Activated naive CD4-positive, alpha-beta T cell treated with anti-CD3 and anti-CD28 coated beads, Interleukin-2, amount 10 ng/mL, durations not matched to agents 7 days and 5 days (primary cell): ENCODE measurements at regions not wholly inside any gene's neighbourhood (a gene's known extent, or its start where the extent isn't known, plus 50 kb on each side); places are given as distances from the start of the nearest gene placed in this dataset.

Source experiments
- CTCF ChIA-PET: fragments of 350-600 bp; sonication (Branson Sonifier 250); formaldehyde crosslinking; loops from one replicate; lab custom pipeline; 2021; ENCODE audit warnings: antibody characterized with exemption; lab: Charles Lee
- DNase-seq: peaks from one replicate; pipeline ENCODE4 v3.0.0-alpha.2; 2020
- H3K27ac Mint-ChIP-seq: one replicate; pipeline ENCODE4 v1.8.0; 2021; ENCODE audit warnings: mild to moderate bottlenecking, moderate library complexity, mixed read lengths
- H3K27me3 Mint-ChIP-seq: one replicate; pipeline ENCODE4 v1.8.0; 2021; ENCODE audit warnings: mild to moderate bottlenecking, mixed read lengths
- H3K36me3 Mint-ChIP-seq: one replicate; pipeline ENCODE4 v1.8.0; 2021; ENCODE audit warnings: mixed read lengths
- H3K4me1 Mint-ChIP-seq: one replicate; pipeline ENCODE4 v1.8.0; 2021; ENCODE audit warnings: mixed read lengths
- H3K4me3 Mint-ChIP-seq: one replicate; pipeline ENCODE4 v1.8.0; 2021; ENCODE audit warnings: mild to moderate bottlenecking, moderate library complexity, mixed read lengths
- H3K9me3 Mint-ChIP-seq: one replicate; pipeline ENCODE4 v1.8.0; 2021; ENCODE audit warnings: mixed read lengths

DNA sequence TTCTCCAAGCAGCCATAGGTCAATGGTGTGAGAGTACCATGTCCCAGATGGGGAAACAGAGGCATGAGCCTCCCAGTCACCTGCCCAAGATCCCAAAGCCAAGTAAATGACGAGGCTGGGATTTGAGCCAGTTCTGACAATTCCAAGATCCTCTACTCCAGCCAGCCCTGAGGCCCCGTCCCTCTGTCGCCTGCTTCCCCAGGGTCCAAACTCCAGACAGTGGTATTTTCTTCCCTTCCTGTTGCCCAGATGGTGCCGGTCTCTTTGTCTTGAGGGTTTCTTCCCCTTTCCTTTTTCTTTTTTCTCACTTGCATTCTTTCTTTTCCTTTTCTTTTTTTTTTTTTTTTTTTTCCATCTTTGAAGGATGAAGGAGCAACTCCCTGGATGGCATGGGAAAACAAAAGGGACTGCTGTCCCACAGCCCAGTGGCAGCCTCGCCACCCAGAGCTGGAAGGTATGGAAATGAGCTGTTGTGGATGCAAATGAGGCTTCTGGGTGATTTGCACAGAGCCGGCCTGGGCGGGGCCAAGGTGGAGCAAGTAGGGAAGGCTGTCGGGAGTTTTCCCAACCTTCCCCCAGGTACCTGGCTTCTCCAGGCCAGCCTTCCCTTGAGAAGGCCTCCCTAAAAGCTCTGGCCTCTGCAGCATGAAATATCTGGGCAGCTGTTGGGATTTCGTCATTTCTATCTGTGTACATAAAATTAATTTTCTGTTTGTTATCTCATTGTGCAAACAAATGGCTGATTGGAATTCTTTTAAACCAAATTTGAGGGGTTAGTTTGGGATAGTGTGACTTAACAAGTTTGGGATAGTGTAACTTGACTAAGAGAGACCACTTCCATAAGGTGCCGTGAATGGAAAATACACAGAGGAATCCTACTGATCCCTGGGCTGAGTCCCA is 146.8 kb downstream of the MN1 start:
- no peaks in the 10 kb centered on the region for H3K27me3 Mint-ChIP-seq
- CTCF ChIA-PET: no interaction called here
- H3K27ac Mint-ChIP-seq: no peak overlapping the region
- no peak overlapping the region for H3K4me3 Mint-ChIP-seq
- H3K36me3 Mint-ChIP-seq: no peaks in the 10 kb centered on the region
- no peaks in the 10 kb centered on the region for H3K4me1 Mint-ChIP-seq
- DNase-seq: no peak
- peaks cover 9% of the 10 kb centered on the region for H3K9me3 Mint-ChIP-seq

DNA sequence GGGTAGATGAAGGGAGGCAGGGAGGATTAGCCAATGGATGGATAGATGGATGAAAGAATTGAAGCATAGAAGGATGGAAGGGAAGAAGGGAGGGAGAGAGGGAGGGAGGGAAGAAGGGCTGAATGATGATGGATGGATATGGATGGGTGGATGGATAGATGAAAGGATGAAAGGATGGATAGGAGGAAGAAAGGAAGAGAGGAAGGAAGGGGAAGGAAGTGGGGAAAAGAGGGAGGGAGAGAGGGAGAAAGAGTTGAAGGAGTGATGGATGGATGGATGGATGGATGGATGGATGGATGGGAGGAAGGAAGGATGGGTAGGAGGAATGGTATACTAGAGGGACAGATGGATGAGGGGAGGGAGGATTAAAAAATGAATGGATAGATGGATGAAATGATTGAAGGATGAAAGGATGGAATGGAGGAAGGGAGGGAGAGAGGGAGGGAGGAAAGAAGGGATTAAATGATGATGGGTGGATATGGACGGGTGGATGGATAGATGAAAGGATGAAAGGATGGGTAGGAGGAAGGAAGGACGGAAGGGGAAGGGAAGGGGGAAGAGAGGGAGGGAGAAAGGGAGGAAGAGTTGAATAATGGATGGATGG is 145.9 kb downstream of the MN1 start:
- Mint-ChIP-seq H3K27ac (no peak overlapping the region), H3K4me3 (no peak overlapping the region), H3K9me3 (peaks cover 11% of the 10 kb centered on the region), H3K27me3 (no peaks in the 10 kb centered on the region), H3K36me3 (no peaks in the 10 kb centered on the region), H3K4me1 (no peaks in the 10 kb centered on the region)
- no peak for DNase-seq
- CTCF ChIA-PET: no interaction called here

DNA sequence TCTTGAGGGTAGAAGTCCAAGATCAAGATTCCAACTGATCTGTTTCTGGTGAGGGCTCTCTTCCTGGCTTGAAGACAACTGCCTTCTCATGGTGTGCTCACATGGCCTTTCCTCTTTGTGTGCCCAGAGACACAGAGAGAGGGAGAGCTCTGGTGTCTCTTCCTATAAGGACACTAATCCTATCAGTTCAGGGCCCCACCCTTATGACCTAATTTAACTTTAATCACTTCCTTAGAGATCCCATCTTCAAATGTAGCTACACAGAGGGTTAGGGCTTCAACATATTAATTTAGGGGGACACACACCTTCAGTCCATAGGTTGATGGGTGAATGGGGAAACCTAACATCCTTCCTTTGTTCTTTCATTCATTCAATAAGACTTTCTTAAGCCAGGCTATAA is 144.6 kb downstream of the MN1 start:
- Mint-ChIP-seq H3K36me3 (no peaks in the 10 kb centered on the region), H3K9me3 (peaks cover 11% of the 10 kb centered on the region), H3K4me3 (no peak overlapping the region), H3K27me3 (no peaks in the 10 kb centered on the region), H3K4me1 (no peaks in the 10 kb centered on the region), H3K27ac (no peak overlapping the region)
- CTCF ChIA-PET: no interaction called here
- no peak for DNase-seq

DNA sequence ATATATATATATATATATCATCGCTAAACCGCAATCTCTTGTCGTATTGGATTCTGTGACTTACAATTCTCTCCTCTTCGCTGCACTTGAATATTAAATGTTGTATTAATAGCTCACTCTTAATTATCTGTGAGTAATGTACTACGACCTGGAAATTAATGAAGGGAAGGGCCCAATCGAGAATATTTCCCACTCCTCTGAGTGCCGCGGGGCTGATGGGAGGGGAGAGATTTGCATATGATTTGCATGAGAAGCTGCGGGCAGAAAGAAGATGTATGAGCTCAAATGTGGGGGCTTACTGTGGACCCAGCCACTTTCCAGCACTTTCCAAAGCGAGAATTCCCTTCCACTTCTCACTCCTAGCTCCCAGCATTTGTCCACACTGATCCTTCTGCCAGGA is 141.2 kb downstream of the MN1 start:
- no peak for DNase-seq
- peaks cover 7% of the 10 kb centered on the region for H3K9me3 Mint-ChIP-seq
- no peaks in the 10 kb centered on the region for H3K27me3 Mint-ChIP-seq
- CTCF ChIA-PET: no interaction called here
- no peak overlapping the region for H3K4me3 Mint-ChIP-seq
- no peaks in the 10 kb centered on the region for H3K4me1 Mint-ChIP-seq
- no peak overlapping the region for H3K27ac Mint-ChIP-seq
- no peaks in the 10 kb centered on the region for H3K36me3 Mint-ChIP-seq

DNA sequence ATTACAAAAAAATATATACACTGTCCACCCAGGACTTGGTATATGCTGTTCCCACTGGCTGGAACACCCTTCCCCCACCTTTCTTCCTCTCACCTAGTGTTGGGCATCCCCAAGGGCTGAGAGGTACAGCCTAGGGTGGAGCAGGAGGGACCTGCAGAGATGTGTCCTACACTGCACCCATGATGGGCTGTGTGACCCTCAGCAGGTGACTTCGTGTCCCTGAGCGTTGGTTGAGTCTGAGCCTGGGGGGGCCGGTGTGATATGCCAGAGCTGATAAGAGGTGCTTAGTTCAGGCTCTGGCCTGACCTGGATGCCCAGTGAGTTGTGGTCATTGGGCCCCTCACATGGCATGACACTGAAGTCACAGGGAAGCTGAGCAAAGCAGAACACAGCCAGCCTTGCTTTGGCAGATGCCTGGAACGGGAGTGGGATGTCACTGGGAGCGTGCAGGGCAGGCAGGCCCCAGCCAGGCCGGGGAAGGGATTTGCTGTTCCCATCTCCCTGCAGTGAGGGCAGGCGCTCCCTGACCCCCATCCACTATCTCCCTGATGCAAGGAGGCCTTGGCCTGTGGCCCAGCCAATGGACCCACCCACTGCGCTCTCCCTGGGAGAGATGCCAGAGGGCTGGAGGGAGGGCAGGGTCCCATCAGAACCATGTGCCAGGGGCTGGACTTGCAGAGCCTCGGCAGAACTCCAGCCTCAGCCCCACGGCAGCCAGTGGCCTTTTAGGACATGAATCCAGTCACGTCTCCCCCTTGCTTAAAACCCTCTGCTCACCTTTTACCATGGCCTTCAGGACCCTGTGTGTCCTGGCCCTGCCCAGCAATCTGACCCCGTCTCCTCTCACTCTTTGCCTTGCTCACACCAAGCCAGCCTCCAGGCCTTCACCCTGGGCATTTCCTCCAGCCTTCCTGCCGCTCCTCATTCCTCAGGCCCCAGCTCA is 138.9 kb downstream of the MN1 start:
- Mint-ChIP-seq H3K36me3 (no peaks in the 10 kb centered on the region), H3K27ac (no peak overlapping the region), H3K9me3 (peaks cover 7% of the 10 kb centered on the region), H3K4me3 (no peak overlapping the region), H3K27me3 (no peaks in the 10 kb centered on the region), H3K4me1 (no peaks in the 10 kb centered on the region)
- no peak for DNase-seq
- CTCF ChIA-PET: no interaction called here

DNA sequence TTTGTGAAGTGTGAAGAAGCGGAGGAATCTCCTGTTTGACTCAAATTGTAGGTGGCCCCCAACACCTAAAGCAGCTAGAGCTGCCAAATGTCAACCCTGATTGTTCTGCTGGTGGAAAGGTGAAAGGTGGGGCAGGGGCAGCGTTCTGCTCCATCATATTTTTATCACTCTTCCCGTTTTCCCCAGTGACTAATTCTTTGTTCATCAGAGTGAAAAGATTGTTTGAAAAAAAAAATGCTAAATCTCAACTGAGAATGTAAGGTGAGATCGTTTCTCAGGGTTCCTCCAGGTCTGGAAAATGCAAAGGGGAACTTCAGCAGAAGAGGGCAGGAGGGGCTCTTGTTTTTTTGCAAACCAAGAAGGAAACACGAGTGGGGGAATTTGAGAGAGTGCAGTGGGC is 137.7 kb downstream of the MN1 start:
- CTCF ChIA-PET: no interaction called here
- Mint-ChIP-seq H3K4me1 (no peaks in the 10 kb centered on the region), H3K27ac (no peak overlapping the region), H3K27me3 (peaks cover 4% of the 10 kb centered on the region), H3K36me3 (no peaks in the 10 kb centered on the region), H3K4me3 (no peak overlapping the region), H3K9me3 (peaks cover 7% of the 10 kb centered on the region)
- DNase-seq: no peak

DNA sequence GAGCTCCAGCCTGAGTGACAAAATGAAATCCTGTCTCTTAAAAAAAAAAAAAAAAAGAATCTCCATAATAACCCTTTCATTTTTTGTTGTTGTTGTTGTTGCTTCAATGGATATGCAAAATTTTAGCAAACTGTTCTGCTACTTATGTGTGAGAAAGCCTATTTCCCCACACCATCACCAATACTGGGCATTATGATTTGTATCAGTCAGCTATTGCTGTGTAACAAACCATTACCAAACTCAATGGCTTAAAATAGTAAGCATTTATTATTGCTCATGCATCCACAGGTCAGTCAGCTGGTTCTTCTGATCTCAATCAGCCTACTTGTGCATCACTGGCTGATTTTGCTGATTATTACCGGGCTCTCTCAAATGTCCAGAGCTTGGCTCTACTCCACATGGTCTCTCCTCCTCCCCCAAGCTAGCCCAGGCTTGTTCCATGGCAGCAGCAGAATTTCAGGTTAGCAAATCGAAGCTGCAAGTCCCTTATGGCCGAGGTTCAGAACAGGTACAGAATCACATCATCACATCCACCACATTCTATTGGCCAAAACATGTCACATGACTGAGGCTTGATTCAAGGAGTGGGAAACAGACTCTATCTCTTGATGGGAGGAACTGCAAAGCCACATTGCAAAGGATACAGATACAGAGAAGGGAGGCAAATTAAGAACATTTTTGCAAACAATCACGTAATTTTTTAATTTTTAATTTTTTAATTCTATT is 135.1 kb downstream of the MN1 start:
- H3K4me1 Mint-ChIP-seq: no peaks in the 10 kb centered on the region
- CTCF ChIA-PET: no interaction called here
- H3K4me3 Mint-ChIP-seq: no peak overlapping the region
- DNase-seq: no peak
- H3K27me3 Mint-ChIP-seq: peaks cover 18% of the 10 kb centered on the region
- H3K36me3 Mint-ChIP-seq: no peaks in the 10 kb centered on the region
- peaks cover 5% of the 10 kb centered on the region for H3K9me3 Mint-ChIP-seq
- H3K27ac Mint-ChIP-seq: no peak overlapping the region

DNA sequence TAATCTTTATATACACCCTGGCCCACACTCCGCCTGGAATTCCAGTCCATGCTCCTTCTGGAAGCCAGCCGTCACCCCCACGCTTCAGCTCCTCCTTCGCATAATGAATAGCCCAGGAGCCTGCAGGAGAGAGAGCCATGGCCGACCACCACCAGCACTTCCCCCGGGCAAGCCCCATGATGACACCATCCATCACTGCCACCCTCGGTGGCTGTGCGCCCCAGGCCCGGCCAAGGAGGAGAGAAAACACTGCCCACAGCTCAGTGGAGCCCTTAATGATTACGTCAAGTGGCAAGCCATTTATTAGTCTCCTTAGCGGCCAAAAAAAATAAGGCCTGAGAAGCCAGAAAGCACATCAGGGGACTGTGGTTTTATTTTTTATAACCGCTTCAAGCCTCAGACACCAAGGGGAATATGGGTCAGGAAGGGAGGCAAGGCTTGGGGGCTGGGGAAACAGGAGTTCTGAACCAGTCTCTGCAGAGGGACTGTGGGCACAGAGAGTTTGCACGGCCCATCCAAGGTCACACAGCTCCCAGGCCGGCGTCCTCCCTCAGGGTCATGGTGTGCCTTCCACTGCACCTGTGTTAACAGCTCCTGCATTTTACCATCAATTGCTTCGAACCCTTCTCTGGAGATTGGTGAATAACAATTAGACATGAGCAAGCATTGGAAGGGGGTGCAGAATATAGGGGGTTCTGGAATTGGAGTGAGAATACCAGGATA is 134.3 kb downstream of the MN1 start:
- Mint-ChIP-seq H3K27ac (no peak overlapping the region), H3K27me3 (peaks cover 18% of the 10 kb centered on the region), H3K9me3 (peaks cover 5% of the 10 kb centered on the region), H3K4me3 (no peak overlapping the region), H3K4me1 (no peaks in the 10 kb centered on the region), H3K36me3 (no peaks in the 10 kb centered on the region)
- CTCF ChIA-PET: no interaction called here
- no peak for DNase-seq

DNA sequence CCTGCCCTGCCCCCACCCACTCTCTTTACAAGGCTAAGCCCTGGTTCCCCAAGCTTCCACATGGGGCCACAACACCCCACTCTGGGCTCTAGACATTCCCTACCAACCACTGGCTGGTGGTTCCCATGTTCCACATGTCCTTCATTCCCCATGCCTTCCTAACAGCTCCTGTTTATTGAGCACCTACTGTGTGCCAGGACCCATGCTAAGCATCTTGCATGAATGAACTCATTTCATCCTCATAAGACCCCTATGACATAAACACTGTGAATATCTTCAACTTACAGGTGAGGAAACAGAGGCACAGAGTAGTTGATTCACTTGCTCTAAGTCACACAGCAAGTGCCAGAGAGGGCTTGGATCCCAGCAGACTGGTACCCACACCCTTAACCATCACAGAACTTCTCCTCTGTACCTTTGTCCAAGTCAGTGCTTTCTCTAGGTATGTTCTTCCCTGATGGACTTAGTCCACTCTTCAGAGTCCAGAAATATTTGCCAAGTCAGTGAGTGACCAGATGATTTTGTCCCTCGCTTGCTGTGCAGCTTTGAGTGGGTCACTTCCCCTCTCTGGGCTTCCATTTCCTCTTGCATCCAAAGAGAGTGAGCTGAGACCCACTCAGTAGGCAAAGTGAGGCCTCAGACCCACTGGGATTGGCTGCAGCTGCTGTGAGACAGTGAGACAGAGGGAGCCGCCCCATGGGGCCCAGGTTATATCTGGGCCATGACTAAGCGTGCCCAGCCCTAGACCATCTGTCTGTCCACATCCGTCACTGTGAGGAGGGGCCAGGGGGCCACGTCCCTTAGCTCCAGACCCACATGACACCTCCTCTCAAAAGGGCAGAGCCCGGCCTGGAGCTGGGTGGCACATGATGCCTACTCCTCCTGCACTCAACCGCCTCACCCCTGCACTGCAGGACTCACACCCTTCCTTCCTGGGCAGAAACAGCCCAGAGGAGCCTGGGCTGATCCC is 132.4 kb downstream of the MN1 start:
- Mint-ChIP-seq H3K9me3 (peaks cover 5% of the 10 kb centered on the region), H3K4me3 (no peak overlapping the region), H3K27ac (no peak overlapping the region), H3K4me1 (no peaks in the 10 kb centered on the region), H3K36me3 (no peaks in the 10 kb centered on the region), H3K27me3 (peaks cover 18% of the 10 kb centered on the region)
- no peak for DNase-seq
- CTCF ChIA-PET: no interaction called here

DNA sequence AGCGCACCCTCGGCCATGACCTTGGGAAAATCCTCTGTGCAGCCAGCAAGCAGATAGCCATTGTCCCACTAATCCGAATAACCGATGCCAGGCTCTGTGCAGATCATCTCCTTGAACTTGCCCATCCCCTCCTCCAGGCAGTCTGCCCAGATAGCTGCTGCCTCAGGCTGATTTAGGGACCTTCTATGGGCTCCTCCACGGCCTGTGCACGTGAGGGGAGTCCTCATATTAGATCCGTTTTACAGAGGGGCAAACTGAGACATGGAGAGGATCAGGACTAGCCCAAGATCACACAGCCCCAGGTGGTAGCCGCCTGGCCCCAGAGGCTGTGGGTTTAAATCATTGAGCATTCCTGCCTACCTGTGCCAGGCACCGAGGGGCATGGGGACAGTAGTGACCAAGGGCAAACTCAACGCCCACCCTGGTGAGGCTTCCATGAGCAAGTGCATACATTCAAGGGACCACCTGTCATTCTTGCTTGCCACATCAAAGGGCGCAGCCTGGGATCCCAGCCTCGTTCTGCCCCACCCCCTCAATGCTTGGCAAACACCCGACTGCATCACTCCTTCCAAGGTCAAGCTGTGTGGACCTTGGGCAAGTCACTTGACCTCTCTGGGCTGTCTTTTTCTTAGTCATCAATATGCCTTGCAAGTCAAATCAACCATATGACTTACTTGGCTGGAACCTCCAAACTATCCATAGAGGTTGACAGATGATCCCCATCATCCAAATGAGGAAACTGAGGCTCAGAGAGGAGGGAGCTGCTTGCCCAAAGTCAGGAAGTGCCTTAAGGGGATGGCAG is 131.6 kb downstream of the MN1 start:
- no peaks in the 10 kb centered on the region for H3K4me1 Mint-ChIP-seq
- no peak overlapping the region for H3K4me3 Mint-ChIP-seq
- peaks cover 5% of the 10 kb centered on the region for H3K9me3 Mint-ChIP-seq
- no peak for DNase-seq
- CTCF ChIA-PET: no interaction called here
- peaks cover 18% of the 10 kb centered on the region for H3K27me3 Mint-ChIP-seq
- H3K36me3 Mint-ChIP-seq: no peaks in the 10 kb centered on the region
- no peak overlapping the region for H3K27ac Mint-ChIP-seq

DNA sequence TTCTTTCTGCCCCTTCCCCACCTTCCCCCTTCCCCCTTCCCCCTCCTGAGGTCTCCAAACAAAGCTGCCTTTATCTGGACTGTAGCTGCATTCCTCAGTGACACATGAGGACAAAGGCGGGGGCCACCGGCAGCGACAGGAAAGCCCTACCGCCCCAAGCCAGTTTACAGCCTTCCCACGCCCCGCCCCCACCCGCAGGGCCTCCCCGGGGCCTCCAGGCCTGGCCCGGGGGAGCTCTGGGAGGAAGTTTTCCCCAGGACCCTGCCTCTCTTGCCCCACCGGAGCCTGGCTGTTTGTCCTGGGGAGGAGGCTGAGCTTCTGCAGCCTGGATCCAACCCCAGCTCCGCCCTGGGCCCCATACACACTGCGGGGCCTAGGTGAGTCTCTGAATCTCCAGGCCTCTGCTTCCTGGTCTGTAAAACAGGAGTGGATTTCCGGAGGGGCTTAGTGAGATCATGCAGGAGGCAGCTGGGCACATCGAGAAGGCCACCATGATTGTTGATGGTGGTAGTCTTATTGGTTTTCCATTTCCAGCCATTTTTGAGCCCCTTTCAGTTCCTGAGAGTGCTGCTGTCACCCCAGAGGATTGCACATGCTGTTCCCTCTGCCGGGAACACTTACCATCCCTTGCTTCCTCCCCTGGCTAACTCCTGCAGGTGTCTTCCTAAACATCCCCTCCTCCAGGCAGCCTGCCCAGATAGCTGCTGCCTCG is 130.7 kb downstream of the MN1 start:
- no peak for DNase-seq

More for the DNA sequence above, 130.7 kb downstream of the MN1 start:
- Mint-ChIP-seq H3K27ac (no peak overlapping the region), H3K27me3 (peaks cover 18% of the 10 kb centered on the region), H3K36me3 (no peaks in the 10 kb centered on the region), H3K9me3 (peaks cover 3% of the 10 kb centered on the region), H3K4me3 (no peak overlapping the region), H3K4me1 (no peaks in the 10 kb centered on the region)
- CTCF ChIA-PET: no interaction called here
